GM23338 (cell line): ENCODE measurements at regions not wholly inside any gene's neighbourhood (a gene's known extent, or its start where the extent isn't known, plus 50 kb on each side); places are given as distances from the start of the nearest gene placed in this dataset.

Experiments used
- ATAC-seq: fragments of 200-7000 bp; cut with Tn5 transposase; 3 replicates; pipeline ENCODE4 v1.9.1; 2020
- DNase-seq: peaks from one replicate; pipeline ENCODE4 v3.0.0-alpha.2; 2015; ENCODE audit warnings: low spot score
- H2AFZ ChIP-seq: fragments of 200-600 bp; sonication (generic); 2 replicates; pipeline ENCODE4 v1.8.0; 2016; ENCODE audit warnings: antibody characterized with exemption, mild to moderate bottlenecking, moderate library complexity
- H3F3A ChIP-seq: fragments of 200-600 bp; sonication (generic); replicated peaks from 2 replicates; pipeline ENCODE4 v1.8.0; 2017; ENCODE audit warnings: antibody characterized with exemption, mixed run types, low read depth
- H3K27ac ChIP-seq: fragments of 200-600 bp; sonication (generic); 2 replicates; pipeline ENCODE4 v1.6.1; 2016; ENCODE audit warnings: low read depth
- H3K27me3 ChIP-seq: fragments of 200-600 bp; sonication (generic); 2 replicates; pipeline ENCODE4 v1.8.0; 2016; ENCODE audit warnings: mild to moderate bottlenecking, mixed run types, moderate library complexity; ENCODE audit not compliant: insufficient read depth
- H3K36me3 ChIP-seq: fragments of 200-600 bp; sonication (generic); 2 replicates; pipeline ENCODE4 v1.8.0; 2016; ENCODE audit warnings: mild to moderate bottlenecking; ENCODE audit not compliant: insufficient read depth
- H3K4me1 ChIP-seq: fragments of 200-600 bp; sonication (generic); 2 replicates; pipeline ENCODE4 v1.8.0; 2016; ENCODE audit warnings: mild to moderate bottlenecking, moderate library complexity; ENCODE audit not compliant: insufficient read depth
- H3K4me2 ChIP-seq: fragments of 200-600 bp; sonication (generic); 2 replicates; pipeline ENCODE4 v1.7.1; 2017; ENCODE audit warnings: mixed run types
- H3K4me3 ChIP-seq: fragments of 200-600 bp; sonication (generic); 2 replicates; pipeline ENCODE4 v1.6.1; 2016; ENCODE audit warnings: mixed run types
- H3K79me2 ChIP-seq: fragments of 200-600 bp; sonication (generic); replicated peaks from 2 replicates; pipeline ENCODE4 v1.8.0; 2017; ENCODE audit warnings: mild to moderate bottlenecking; ENCODE audit not compliant: insufficient read depth
- H3K9me2 ChIP-seq: fragments of 200-600 bp; sonication (generic); 2 replicates; pipeline ENCODE4 v1.8.0; 2017; ENCODE audit not compliant: insufficient read depth
- H4K20me1 ChIP-seq: fragments of 200-600 bp; sonication (generic); replicated peaks from 2 replicates; pipeline ENCODE4 v1.8.0; 2017; ENCODE audit warnings: mild to moderate bottlenecking; ENCODE audit not compliant: insufficient read depth
- H3K27ac Mint-ChIP-seq: 2 replicates; pipeline ENCODE4 v1.8.0; 2020; ENCODE audit warnings: inconsistent platforms, mild to moderate bottlenecking, moderate library complexity, mixed read lengths
- H3K27me3 Mint-ChIP-seq: 3 replicates; pipeline ENCODE4 v1.8.0; 2022; ENCODE audit warnings: low read depth, mild to moderate bottlenecking, moderate library complexity, mixed read lengths, inconsistent platforms; ENCODE audit not compliant: insufficient read depth, poor library complexity
- H3K36me3 Mint-ChIP-seq: 3 replicates; pipeline ENCODE4 v1.8.0; 2021; ENCODE audit warnings: low read depth, mild to moderate bottlenecking, inconsistent platforms, moderate library complexity, mixed read lengths
- H3K4me1 Mint-ChIP-seq: 3 replicates; pipeline ENCODE4 v1.8.0; 2020; ENCODE audit warnings: mild to moderate bottlenecking, inconsistent platforms, mixed read lengths
- H3K4me3 Mint-ChIP-seq: 3 replicates; pipeline ENCODE4 v1.8.0; 2021; ENCODE audit warnings: moderate library complexity, mild to moderate bottlenecking, inconsistent platforms, mixed read lengths
- H3K9me3 Mint-ChIP-seq: 3 replicates; pipeline ENCODE4 v1.8.0; 2020; ENCODE audit warnings: moderate library complexity, mild to moderate bottlenecking, inconsistent platforms, mixed read lengths
- CREB1 ChIP-seq: fragments of 250-450 bp; sonication (Bioruptor Pico); IDR thresholded peaks from 2 replicates; pipeline ENCODE4 v1.5.0; 2020; ENCODE audit warnings: low read depth, mild to moderate bottlenecking, moderate library complexity
- EZH2 ChIP-seq: fragments of 200-600 bp; sonication (generic); IDR thresholded peaks from one replicate; pipeline ENCODE4 v1.8.0; 2017; ENCODE audit warnings: antibody characterized with exemption, mild to moderate bottlenecking, low read depth; ENCODE audit not compliant: unreplicated experiment
- EZH2phosphoT487 ChIP-seq: fragments of 200-600 bp; sonication (generic); IDR thresholded peaks from one replicate; pipeline ENCODE4 v1.8.1; 2018; ENCODE audit warnings: antibody characterized with exemption; ENCODE audit not compliant: unreplicated experiment
- JUNB ChIP-seq: IDR thresholded peaks from one replicate; pipeline ENCODE4 v1.6.1; 2016; ENCODE audit warnings: antibody characterized with exemption; ENCODE audit not compliant: unreplicated experiment
- NANOG ChIP-seq: IDR thresholded peaks from 2 replicates; pipeline ENCODE4 v1.6.1; 2016; ENCODE audit warnings: antibody characterized with exemption, borderline replicate concordance
- POLR2AphosphoS5 ChIP-seq: IDR thresholded peaks from 2 replicates; pipeline ENCODE4 v1.6.1; 2016; ENCODE audit warnings: antibody characterized with exemption, low read depth
- STAT1 ChIP-seq: IDR thresholded peaks from one replicate; pipeline ENCODE4 v1.6.1; 2016; ENCODE audit warnings: antibody characterized with exemption; ENCODE audit not compliant: unreplicated experiment
- ZNF114 ChIP-seq: fragments of 250-450 bp; sonication (Bioruptor Pico); IDR thresholded peaks from 2 replicates; pipeline ENCODE4 v1.5.0; 2020; ENCODE audit warnings: mild to moderate bottlenecking, moderate library complexity
- ZNF331 ChIP-seq: fragments of 250-450 bp; sonication (Bioruptor Pico); IDR thresholded peaks from 2 replicates; pipeline ENCODE4 v1.5.0; 2020; ENCODE audit warnings: low read depth, mild to moderate bottlenecking, moderate library complexity
- TF ChIP-seq, protein P1 (sequence below): IDR thresholded peaks from 2 replicates; pipeline ENCODE4 v1.6.1; 2016; ENCODE audit warnings: antibody characterized with exemption
- TF ChIP-seq, protein P2 (sequence below), 2 experiments: fragments of 200-600 bp in 1 of 2; sonication (generic) in 1 of 2; conservative IDR thresholded peaks; 2 replicates each; pipeline versions ENCODE4 v1.5.1 to v1.6.1; 2016 to 2017; ENCODE audit warnings: antibody characterized with exemption in 2 of 2, low read depth in 2 of 2, mild to moderate bottlenecking in 2 of 2, moderate library complexity in 1 of 2
- TF ChIP-seq, protein P3 (sequence below): IDR thresholded peaks from one replicate; pipeline ENCODE4 v1.6.1; 2018; ENCODE audit warnings: antibody characterized with exemption; ENCODE audit not compliant: unreplicated experiment
- TF ChIP-seq, protein P4 (sequence below): fragments of 250-450 bp; sonication (Bioruptor Pico); IDR thresholded peaks from 2 replicates; pipeline ENCODE4 v1.5.0; 2020; ENCODE audit warnings: mild to moderate bottlenecking, moderate library complexity

DNA sequence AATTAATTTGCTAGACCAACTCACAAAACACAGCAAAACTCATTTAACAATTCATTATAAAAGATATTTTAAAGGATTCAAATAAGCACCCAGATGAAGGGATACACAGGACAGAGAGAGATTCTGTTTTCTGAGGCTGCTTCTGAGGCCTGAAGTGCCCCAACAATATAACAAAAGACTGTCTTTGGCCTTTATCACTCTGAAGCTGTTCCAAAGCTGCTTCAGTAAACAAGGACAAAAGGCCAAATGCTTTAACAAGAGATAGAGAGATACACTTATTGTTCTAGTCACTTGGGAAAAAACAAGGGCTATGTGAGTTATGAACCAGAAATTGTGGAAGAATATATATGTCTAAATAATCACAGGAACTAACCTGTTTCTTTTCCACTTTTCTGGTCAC lies 223.7 kb downstream of the CXCL12 start:
- H4K20me1 ChIP-seq, result no peaks in the 10 kb centered on the region
- no peaks in the 10 kb centered on the region for H3K27me3 ChIP-seq
- Mint-ChIP-seq H3K27ac (no peak overlapping the region), H3K27me3 (no peaks in the 10 kb centered on the region), H3K9me3 (peaks cover 15% of the 10 kb centered on the region), H3K4me1 (no peaks in the 10 kb centered on the region), H3K4me3 (no peak overlapping the region), H3K36me3 (peaks cover 7% of the 10 kb centered on the region; the same call in 1 of the 3 replicates)
- H3K4me2 ChIP-seq, result no peak overlapping the region
- TF ChIP-seq ZNF114 (CRISPR knock-in tag) (no peak), NANOG (no peak), STAT1 (no peak), JUNB (no peak), ZNF331 (CRISPR knock-in tag) (no peak), EZH2phosphoT487 (no peak), EZH2 (no peak), POLR2AphosphoS5 (no peak), CREB1 (CRISPR knock-in tag) (no peak)
- TF ChIP-seq, protein P1, sequence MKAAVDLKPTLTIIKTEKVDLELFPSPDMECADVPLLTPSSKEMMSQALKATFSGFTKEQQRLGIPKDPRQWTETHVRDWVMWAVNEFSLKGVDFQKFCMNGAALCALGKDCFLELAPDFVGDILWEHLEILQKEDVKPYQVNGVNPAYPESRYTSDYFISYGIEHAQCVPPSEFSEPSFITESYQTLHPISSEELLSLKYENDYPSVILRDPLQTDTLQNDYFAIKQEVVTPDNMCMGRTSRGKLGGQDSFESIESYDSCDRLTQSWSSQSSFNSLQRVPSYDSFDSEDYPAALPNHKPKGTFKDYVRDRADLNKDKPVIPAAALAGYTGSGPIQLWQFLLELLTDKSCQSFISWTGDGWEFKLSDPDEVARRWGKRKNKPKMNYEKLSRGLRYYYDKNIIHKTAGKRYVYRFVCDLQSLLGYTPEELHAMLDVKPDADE, result no peak
- TF ChIP-seq, protein P2, sequence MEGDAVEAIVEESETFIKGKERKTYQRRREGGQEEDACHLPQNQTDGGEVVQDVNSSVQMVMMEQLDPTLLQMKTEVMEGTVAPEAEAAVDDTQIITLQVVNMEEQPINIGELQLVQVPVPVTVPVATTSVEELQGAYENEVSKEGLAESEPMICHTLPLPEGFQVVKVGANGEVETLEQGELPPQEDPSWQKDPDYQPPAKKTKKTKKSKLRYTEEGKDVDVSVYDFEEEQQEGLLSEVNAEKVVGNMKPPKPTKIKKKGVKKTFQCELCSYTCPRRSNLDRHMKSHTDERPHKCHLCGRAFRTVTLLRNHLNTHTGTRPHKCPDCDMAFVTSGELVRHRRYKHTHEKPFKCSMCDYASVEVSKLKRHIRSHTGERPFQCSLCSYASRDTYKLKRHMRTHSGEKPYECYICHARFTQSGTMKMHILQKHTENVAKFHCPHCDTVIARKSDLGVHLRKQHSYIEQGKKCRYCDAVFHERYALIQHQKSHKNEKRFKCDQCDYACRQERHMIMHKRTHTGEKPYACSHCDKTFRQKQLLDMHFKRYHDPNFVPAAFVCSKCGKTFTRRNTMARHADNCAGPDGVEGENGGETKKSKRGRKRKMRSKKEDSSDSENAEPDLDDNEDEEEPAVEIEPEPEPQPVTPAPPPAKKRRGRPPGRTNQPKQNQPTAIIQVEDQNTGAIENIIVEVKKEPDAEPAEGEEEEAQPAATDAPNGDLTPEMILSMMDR (conservative IDR thresholded peaks at IDR 0.05; ENCODE audit: low read depth in 2 of 2), result no peak
- TF ChIP-seq, protein P3, sequence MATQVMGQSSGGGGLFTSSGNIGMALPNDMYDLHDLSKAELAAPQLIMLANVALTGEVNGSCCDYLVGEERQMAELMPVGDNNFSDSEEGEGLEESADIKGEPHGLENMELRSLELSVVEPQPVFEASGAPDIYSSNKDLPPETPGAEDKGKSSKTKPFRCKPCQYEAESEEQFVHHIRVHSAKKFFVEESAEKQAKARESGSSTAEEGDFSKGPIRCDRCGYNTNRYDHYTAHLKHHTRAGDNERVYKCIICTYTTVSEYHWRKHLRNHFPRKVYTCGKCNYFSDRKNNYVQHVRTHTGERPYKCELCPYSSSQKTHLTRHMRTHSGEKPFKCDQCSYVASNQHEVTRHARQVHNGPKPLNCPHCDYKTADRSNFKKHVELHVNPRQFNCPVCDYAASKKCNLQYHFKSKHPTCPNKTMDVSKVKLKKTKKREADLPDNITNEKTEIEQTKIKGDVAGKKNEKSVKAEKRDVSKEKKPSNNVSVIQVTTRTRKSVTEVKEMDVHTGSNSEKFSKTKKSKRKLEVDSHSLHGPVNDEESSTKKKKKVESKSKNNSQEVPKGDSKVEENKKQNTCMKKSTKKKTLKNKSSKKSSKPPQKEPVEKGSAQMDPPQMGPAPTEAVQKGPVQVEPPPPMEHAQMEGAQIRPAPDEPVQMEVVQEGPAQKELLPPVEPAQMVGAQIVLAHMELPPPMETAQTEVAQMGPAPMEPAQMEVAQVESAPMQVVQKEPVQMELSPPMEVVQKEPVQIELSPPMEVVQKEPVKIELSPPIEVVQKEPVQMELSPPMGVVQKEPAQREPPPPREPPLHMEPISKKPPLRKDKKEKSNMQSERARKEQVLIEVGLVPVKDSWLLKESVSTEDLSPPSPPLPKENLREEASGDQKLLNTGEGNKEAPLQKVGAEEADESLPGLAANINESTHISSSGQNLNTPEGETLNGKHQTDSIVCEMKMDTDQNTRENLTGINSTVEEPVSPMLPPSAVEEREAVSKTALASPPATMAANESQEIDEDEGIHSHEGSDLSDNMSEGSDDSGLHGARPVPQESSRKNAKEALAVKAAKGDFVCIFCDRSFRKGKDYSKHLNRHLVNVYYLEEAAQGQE, result no peak
- TF ChIP-seq, protein P4, sequence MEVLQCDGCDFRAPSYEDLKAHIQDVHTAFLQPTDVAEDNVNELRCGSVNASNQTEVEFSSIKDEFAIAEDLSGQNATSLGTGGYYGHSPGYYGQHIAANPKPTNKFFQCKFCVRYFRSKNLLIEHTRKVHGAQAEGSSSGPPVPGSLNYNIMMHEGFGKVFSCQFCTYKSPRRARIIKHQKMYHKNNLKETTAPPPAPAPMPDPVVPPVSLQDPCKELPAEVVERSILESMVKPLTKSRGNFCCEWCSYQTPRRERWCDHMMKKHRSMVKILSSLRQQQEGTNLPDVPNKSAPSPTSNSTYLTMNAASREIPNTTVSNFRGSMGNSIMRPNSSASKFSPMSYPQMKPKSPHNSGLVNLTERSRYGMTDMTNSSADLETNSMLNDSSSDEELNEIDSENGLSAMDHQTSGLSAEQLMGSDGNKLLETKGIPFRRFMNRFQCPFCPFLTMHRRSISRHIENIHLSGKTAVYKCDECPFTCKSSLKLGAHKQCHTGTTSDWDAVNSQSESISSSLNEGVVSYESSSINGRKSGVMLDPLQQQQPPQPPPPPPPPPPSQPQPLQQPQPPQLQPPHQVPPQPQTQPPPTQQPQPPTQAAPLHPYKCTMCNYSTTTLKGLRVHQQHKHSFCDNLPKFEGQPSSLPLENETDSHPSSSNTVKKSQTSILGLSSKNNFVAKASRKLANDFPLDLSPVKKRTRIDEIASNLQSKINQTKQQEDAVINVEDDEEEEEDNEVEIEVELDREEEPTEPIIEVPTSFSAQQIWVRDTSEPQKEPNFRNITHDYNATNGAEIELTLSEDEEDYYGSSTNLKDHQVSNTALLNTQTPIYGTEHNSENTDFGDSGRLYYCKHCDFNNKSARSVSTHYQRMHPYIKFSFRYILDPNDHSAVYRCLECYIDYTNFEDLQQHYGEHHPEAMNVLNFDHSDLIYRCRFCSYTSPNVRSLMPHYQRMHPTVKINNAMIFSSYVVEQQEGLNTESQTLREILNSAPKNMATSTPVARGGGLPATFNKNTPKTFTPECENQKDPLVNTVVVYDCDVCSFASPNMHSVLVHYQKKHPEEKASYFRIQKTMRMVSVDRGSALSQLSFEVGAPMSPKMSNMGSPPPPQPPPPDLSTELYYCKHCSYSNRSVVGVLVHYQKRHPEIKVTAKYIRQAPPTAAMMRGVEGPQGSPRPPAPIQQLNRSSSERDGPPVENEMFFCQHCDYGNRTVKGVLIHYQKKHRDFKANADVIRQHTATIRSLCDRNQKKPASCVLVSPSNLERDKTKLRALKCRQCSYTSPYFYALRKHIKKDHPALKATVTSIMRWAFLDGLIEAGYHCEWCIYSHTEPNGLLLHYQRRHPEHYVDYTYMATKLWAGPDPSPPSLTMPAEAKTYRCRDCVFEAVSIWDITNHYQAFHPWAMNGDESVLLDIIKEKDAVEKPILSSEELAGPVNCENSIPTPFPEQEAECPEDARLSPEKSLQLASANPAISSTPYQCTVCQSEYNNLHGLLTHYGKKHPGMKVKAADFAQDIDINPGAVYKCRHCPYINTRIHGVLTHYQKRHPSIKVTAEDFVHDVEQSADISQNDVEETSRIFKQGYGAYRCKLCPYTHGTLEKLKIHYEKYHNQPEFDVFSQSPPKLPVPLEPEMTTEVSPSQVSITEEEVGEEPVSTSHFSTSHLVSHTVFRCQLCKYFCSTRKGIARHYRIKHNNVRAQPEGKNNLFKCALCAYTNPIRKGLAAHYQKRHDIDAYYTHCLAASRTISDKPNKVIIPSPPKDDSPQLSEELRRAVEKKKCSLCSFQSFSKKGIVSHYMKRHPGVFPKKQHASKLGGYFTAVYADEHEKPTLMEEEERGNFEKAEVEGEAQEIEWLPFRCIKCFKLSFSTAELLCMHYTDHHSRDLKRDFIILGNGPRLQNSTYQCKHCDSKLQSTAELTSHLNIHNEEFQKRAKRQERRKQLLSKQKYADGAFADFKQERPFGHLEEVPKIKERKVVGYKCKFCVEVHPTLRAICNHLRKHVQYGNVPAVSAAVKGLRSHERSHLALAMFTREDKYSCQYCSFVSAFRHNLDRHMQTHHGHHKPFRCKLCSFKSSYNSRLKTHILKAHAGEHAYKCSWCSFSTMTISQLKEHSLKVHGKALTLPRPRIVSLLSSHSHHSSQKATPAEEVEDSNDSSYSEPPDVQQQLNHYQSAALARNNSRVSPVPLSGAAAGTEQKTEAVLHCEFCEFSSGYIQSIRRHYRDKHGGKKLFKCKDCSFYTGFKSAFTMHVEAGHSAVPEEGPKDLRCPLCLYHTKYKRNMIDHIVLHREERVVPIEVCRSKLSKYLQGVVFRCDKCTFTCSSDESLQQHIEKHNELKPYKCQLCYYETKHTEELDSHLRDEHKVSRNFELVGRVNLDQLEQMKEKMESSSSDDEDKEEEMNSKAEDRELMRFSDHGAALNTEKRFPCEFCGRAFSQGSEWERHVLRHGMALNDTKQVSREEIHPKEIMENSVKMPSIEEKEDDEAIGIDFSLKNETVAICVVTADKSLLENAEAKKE, result no peak
- DNase-seq, result no peak
- ATAC-seq, result no peak
- no peak overlapping the region for H3K4me3 ChIP-seq
- peak overlapping the region; percentile 33; the same call in 1 of the 2 replicates for H2AFZ ChIP-seq
- no peaks in the 10 kb centered on the region for H3K4me1 ChIP-seq
- H3K27ac ChIP-seq, result no peak overlapping the region
- H3K79me2 ChIP-seq, result no peaks in the 10 kb centered on the region
- no peaks in the 10 kb centered on the region for H3F3A ChIP-seq
- no peaks in the 10 kb centered on the region for H3K36me3 ChIP-seq
- H3K9me2 ChIP-seq, result no peaks in the 10 kb centered on the region
